SKM-1 treated with dmso at 0.1 percent for 144 hours (cell line): ENCODE measurements at regions not wholly inside any gene's neighbourhood (a gene's known extent, or its start where the extent isn't known, plus 50 kb on each side); places are given as distances from the start of the nearest gene placed in this dataset.
"Not testable (repeated sequence)": the region's sequence is repeated elsewhere in the genome, so short reads cannot be mapped to it uniquely, and the experiment has no call there.

Experiments used
- DNase-seq: peaks from one replicate; lab custom pipeline; 2025; ENCODE audit not compliant: unreplicated experiment; lab: John Stamatoyannopoulos, UW

DNA sequence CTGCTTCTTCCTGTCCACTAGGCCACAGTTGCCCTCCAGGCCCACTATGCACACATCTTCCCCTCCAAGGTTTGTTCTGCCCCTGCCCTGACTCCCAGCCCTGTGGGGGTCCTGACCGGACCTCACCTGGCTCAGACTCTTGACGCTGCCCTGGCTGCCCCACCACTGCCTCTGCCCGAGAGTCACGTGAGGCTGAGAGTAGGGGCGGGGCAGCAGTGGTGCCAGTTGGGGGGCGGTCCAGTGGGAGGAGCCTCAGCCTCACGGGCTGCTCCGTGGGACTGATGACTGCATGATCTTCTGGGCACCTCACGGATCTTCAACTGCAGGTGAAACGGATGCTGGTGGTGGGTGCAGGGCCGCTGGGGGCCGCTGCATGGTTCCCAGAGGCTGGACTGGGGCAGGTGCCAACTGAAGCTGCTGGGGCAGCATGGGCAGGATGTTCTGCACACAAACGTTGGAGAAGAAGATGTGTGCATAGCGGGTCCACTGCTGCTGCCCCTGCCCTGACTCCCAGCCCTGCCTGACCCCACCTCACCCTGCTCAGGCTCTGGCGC lies 77.6 kb downstream of the HHIPL2 start:
- not testable (repeated sequence) for DNase-seq

- DNase-seq, result no peak
Measured at GRCh38 chr1:222466150-222466865, 81.6 kb downstream of the HHIPL2 start.

DNA sequence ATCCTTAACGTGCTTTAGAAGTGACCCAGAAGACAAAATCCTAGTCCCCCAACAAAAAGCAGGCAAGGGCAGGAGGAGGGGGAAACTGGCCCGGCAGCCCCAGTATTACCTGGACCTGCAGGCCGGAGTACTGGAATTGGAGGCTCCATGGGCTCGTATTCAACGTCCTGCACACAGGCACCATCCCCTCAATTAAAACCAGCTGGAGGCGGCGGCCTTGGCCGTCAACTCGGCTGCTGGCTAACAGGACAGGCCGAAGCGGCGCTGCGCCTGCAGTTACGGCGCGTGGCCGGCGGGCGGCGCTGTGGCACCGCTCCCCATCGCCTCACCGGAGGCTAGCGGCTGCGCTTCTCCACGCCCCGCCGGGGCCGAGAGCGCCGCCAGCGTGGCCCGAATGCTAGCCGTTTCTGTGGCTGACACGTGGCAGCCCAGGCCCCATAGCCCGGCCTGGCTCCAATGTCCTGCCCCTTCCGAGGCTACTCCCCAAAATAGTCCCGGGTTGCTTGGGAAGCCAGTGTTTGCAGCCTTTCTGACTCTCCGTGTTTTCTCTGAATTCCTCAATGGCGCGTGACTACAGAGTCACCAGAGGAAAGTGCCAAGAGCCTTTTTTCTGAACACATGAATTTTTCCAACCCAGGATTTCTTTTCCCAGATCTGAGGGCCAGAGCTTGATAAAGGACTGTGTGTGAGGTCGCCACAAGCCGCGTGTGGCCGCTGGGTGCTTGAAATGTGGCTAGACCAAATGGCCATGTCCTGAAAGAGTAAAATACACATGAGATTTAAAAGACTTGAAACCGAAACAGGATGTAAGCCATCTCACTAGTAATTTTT lies 82.5 kb downstream of the HHIPL2 start:
- peak; percentile 96 for DNase-seq

DNA sequence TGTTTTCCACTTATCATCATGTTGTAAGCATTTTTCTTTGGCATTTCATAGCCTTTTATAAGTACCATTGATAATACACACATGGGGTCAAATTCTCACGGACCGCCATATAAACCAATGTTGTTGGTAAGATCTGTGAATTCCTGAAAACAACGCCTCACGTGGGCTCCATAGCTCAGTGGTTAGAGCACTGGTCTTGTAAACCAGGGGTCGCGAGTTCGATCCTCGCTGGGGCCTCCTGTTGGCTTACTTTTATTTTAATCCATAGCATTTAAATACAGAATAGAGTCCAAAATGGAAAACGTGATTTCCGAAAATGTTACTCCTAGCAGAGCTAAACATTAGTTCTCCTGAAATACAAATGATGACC lies 83.1 kb downstream of the HHIPL2 start:
- DNase-seq, result peak; percentile 77

- DNase-seq, result no peak
Measured at GRCh38 chr1:222463059-222463730, 84.7 kb downstream of the HHIPL2 start.

GRCh38 chr1:222462601-222463000 lies 85.3 kb downstream of the HHIPL2 start:
- no peak for DNase-seq

DNA sequence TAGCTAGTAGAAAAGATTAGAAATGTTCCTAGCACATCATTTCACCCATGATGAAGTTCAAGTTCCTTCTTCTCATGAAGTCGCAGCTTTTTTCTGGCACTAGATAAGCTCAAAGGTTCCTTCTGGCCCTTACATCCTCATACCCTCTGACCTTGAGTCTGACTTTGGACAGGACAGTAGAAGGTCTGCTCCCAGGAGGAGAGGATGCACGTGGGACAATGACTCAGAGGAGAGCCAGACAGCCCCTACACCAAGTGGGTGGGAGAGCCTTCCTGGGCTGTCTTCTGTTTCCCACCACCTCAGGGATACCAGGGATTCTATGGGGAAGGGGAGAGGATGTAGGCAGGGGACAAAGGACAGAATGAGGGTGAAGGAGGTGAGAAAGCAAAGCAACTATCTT lies 86.0 kb downstream of the HHIPL2 start:
- no peak for DNase-seq

DNA sequence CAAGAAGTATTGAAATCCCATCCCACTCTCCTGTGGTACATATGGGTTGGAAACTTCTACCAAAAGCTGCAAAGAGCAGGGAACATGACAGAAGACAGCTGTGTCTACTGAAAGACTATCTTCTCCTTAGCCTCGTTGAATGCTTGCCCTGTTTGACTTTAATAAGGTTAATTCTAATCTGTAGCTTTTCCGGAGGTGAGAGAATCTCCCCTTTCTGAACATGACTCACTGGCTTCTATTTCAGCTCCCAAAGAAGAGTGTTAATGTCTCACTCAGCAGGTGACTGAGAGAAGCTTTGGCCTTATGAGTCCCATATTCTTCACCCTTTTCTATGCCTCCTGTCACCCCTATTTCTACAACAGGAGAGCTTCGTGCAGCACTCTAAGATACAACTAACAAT lies 88.3 kb downstream of the HHIPL2 start:
- DNase-seq, result no peak

DNA sequence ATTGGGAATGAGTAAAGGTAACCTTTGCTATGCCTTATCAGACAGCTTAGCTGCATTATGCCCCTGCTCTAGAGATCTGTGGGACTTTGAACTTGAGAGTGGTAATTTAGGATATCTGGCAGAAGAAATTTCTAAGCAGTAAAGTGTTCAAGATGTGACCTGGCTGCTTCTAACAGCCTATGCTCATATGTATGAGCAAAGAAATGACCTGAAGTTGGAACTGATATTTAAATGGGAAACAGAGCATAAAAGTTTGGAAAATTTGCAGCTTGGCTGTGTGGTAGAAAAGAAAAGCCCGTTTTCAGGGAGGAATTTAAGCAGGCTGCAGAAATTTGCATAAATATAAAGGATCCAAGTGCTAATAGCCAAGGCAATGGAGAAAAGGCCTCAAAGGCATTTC lies 90.4 kb downstream of the HHIPL2 start:
- no peak for DNase-seq

DNA sequence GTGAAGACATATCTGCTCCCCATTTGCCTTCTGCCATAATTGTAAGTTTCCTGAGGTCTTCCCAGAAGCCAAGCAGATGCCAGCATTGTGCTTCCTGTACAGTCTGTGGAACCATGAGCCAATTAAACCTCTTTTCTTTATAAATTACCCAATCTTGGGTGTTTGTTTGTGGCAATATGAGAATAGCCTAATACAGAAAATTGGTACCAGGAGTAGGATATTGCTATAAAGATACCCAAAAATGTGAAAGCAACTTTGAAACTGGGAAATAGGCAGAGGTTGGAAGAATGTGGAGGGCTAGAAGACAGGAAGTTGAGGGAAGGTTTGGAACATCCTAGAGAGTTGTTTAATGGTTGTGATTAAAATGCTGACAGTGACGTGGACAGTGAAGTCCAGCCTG lies 90.8 kb downstream of the HHIPL2 start:
- no peak for DNase-seq

GRCh38 chr1:222455188-222455879 lies 92.6 kb downstream of the HHIPL2 start:
- peak; percentile 96 for DNase-seq

DNA sequence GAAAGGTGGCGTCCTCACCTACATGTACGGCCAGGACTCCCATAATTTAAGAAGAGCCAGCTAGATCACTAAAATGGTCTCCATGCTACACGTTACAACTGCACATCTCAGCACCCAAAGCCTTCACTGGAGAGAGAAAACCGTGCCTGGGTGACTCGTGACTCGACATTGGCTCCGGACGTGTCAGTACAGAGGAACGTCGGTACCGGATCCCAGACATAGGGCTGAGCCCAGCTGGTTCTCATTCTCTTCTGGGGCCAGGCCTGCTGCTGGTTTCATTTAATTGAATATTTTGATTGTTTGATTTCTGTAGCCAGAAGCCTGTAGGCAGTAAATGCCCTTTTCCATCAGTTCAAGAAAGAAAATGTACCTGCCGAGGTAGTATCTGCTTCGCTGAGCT lies 93.1 kb downstream of the HHIPL2 start:
- no peak for DNase-seq

GRCh38 chr1:222454186-222454585 lies 93.7 kb downstream of the HHIPL2 start:
- no peak for DNase-seq

- DNase-seq, result no peak
Measured at GRCh38 chr1:222452031-222452430, 95.9 kb downstream of the HHIPL2 start.

DNA sequence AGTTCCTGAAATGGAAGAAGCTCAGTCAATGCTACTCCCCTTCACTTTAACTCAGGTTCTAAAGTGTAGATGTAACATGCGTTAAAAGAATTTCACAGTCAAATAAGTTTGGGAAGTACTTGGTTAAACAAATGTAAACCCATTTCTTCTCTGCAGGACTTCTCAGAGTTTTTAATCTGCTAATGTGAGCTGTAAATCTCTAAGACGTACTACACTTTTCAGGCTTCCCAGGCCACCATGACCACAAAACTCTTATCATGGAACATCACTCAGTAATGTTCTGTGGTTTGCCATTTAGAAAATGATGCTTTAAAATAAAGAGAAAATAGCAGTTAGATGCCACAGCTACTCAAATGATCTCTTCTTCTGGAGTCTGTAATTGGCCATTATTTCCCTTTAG lies 104.3 kb downstream of the HHIPL2 start:
- no peak for DNase-seq

DNA sequence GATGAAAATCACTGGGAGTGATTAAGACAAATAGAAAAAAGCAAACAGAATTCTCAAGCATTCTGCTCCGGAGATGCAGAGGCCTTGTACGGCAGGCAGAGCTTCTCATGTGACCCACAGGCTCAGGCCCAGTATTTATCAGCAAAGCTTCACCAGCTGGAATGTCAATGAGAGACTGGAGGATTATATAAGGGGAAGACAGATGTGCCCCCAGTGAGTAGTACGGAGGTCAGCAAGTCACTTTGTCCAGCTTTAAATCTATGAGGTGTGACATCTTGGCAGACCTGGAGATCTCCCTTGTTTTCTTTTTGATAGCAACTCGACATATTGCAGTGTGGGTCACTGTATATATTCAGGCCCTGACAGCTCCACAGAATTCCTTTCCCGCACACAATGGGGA lies 106.8 kb downstream of the HHIPL2 start:
- no peak for DNase-seq

GRCh38 chr1:222424826-222425225 lies 123.1 kb downstream of the HHIPL2 start:
- no peak for DNase-seq

DNA sequence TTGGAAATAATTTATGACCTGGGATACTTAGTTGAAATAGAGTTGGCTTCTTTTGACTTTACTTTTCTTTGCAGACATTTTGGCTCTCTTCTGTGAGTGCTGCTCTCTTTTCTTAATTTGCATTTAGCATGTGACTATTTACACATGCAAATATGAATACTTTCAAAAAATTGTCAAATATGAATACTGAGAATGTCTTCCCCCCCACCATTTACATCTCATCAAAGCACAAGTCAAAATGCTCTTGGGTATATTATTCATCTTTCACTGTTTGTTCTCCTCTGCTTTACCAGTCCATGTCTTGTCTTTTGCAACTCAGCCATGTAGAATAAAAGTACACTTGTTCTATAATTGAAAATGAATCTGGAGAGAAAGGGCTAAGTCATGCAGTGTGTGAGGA lies 126.5 kb downstream of the HHIPL2 start:
- no peak for DNase-seq

- DNase-seq, result no peak
Measured at GRCh38 chr1:222420633-222421032, 127.3 kb downstream of the HHIPL2 start.

GRCh38 chr1:222418654-222419053 lies 129.2 kb downstream of the HHIPL2 start:
- DNase-seq, result no peak

DNA sequence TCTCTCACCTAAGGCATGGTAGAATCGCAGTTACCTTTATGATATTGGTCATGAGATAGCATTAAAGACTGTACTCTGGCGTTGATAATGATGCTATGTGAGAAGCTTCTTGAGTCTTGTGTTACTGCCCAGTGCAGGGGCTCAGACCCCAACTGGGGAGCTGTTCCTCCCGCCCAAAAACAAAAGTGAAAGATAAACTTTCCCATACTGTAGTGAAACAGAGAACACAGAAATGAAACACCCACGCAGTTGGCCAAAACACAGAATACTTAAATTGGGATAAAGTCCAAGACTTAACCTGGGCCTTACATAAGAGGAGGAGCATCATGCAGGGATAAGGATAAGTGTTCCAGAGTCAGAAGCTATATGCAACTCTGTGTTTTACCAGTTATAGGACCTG lies 130.6 kb downstream of the HHIPL2 start:
- DNase-seq, result no peak
